PC-3 (cell line): ENCODE measurements at regions not wholly inside any gene's neighbourhood (a gene's known extent, or its start where the extent isn't known, plus 50 kb on each side); places are given as distances from the start of the nearest gene placed in this dataset.

ENCODE experiments used
- EZH2 ChIP-seq: fragments of 300-600 bp; sonication (generic); IDR thresholded peaks from one replicate; pipeline ENCODE4 v1.6.1; 2017; ENCODE audit warnings: antibody characterized with exemption, mild to moderate bottlenecking, low read length; ENCODE audit not compliant: unreplicated experiment
- EZH2phosphoT487 ChIP-seq: fragments of 300-600 bp; sonication (generic); IDR thresholded peaks from 2 replicates; pipeline ENCODE4 v1.6.1; 2018; ENCODE audit warnings: mild to moderate bottlenecking, antibody characterized with exemption, low read length, borderline replicate concordance
- TF ChIP-seq, protein P1 (sequence below): fragments of 300-600 bp; sonication (generic); conservative IDR thresholded peaks from 2 replicates; pipeline ENCODE4 v1.5.1; 2017; ENCODE audit warnings: antibody characterized with exemption, low read depth, mild to moderate bottlenecking, low read length

DNA sequence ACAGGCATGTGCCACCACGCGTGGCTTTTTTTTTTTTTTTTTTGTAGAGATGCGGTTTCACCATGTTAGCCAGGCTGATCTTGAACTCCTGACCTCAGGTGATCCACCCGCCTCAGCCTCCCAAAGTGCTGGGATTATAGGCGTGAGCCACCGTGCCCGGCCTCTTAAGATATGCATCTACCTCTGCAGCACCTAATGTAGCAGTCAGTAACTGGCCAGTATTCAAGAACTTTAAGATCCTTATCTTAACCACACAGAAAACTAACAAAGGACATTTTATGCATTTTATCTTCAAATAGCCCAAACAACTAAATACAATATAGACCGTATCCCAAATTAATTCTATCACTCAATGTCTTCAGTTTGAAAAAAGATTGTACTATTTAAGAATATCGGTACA, 618.7 kb downstream of the TLE1 start:
- TF ChIP-seq EZH2phosphoT487 (no peak), EZH2 (no peak)
- TF ChIP-seq, protein P1, sequence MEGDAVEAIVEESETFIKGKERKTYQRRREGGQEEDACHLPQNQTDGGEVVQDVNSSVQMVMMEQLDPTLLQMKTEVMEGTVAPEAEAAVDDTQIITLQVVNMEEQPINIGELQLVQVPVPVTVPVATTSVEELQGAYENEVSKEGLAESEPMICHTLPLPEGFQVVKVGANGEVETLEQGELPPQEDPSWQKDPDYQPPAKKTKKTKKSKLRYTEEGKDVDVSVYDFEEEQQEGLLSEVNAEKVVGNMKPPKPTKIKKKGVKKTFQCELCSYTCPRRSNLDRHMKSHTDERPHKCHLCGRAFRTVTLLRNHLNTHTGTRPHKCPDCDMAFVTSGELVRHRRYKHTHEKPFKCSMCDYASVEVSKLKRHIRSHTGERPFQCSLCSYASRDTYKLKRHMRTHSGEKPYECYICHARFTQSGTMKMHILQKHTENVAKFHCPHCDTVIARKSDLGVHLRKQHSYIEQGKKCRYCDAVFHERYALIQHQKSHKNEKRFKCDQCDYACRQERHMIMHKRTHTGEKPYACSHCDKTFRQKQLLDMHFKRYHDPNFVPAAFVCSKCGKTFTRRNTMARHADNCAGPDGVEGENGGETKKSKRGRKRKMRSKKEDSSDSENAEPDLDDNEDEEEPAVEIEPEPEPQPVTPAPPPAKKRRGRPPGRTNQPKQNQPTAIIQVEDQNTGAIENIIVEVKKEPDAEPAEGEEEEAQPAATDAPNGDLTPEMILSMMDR: no peak
